Fibroblast of skin of left biceps (primary cell): ENCODE measurements at regions not wholly inside any gene's neighbourhood (a gene's known extent, or its start where the extent isn't known, plus 50 kb on each side); places are given as distances from the start of the nearest gene placed in this dataset.
"Not testable (repeated sequence)": the region's sequence is repeated elsewhere in the genome, so short reads cannot be mapped to it uniquely, and the experiment has no call there.

ENCODE experiments used
- DNase-seq, 2 experiments: peaks; one replicate each; pipeline ENCODE4 v3.0.0-alpha.2; 2013; ENCODE audit warnings: low read depth in 2 of 2

DNA sequence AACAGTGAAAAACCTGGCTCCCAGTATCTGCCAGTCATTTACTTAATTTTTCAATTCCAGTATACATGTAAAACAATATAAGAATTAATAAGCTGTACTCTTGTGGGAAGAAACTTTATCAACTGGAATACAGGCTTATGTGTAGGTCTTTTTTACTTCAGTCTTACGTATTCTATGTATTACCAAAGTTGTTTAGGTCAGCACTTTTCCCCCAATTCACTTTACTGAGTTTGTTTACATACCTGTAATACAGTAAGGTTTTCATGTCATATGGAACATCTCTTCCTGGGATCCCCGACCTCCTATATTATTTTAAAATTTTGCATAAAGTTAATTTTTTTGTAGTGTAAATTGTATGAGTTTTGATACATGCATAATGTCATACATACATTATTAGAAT is 181.8 kb upstream of the OLFM3 start:
- no peak for DNase-seq

DNA sequence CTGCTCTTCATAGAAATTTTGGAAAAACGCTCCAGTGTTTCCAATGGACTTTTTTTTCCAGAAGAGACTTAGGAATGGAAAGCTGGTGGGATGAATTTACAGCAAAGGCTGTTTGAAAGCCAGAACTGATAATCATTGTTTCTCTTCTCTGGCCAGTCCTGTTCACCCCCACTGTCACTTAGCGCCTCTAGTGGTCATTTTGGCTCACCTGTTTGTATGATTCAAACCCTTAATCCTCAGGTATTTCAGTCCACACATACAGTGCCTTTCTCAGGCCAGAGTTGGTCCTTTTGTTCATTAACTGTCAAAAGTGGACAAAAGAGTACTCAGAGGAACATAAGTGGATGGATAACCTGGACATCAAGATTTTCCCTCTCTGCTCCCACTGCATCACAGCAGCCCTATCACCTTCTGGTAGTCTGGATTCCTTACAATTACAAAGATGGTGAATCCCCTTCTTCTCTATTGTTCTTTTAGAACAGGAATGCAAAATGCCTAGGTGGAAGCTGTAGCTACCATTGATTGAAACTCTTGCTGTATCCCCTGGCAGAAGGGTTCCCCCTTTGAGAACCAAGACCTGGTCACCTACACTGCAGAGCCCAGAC is 177.6 kb upstream of the OLFM3 start:
- DNase-seq = no peak

DNA sequence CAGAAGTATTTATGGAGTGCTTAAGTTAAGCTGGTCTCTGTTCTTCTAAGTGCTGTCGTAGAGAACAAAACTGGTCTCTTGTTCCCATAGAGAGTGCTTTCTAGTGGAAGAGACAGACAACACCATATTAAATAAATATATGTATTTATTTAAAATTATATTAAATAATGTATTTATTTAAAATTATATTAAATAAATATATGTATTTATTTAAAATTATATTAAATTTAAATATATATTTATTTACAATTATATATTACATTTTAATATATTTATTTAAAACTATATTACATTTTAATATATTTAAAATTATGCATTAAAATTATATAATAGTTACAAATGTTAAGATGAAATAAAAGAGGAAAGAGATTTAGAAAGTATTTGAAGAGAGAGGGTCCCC is 175.5 kb upstream of the OLFM3 start:
- DNase-seq = no peak

DNA sequence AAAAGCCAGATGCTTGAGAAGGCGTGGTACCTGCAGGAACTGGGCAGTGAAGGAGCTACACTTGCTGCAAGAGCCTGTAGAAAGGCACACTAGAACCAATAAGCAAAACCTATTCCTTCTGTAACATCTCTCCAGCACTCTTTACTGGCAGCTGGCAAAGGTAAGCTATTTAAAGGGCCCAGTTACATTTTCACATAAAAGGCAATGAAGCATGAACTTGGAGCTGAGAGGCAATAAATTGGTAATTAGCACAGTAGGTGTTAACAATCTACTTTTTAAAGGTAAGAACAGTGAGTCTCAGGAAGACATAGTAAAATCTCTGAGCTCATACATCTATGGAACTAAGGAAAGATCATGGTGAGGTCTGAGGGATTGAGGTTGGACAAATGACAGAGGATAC is 167.1 kb upstream of the OLFM3 start:
- DNase-seq = no peak

DNA sequence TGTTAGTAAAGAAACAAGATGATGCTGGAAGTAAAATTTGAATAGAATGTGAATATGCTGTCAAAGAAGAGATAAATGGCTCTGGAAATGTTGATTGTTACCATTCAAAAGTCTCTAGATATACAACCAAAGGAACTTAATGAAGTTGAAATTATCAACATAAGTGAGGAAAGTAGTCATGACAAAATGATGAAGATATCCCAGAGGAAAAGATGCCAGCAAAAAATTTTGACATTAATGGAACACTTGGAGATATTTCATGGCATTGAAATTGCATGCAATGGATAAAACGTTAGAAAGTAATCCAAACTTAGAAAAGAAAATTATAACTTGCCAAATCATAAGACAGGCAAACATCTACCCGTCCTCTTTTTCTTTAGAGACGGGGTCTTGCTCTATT is 154.5 kb upstream of the OLFM3 start:
- DNase-seq = no peak

DNA sequence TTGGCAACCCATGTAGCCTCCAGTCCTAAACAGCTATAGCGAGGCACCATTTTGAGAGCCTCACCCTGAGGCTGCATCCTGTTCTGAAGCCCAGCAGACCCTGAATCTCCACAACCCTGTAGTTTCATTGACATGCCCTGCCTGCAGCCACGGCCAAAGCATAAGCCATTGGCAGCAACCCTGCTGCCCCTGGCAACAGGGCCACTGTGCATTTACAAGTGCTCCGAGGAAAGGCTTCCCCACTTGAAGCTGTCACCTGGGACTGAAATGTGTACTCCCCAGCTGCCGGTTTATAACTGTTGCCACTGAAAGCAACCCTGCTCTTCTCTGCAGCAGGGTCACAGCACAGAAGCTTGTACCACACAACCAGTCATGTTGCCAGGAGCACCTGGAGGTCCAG is 124.2 kb upstream of the OLFM3 start:
- no peak for DNase-seq

DNA sequence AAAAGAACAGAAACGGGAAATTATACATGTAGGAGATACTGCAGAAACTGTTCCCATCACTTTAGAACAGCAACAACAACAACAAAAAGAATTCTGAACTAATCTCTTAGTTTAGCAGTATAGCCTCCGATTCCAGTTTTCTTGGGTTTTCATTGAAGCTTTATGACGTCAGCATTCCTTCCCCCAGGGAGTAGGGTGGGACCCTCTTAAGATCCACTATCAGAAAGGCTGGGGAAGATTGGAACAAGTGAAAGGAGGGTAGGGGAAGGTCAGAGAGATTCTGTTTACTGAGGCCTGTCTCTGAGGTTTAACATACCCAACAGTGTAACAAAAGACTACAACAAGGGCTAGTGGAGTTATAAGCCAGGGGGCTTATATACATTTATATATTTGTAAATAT is 121.4 kb upstream of the OLFM3 start:
- no peak for DNase-seq

DNA sequence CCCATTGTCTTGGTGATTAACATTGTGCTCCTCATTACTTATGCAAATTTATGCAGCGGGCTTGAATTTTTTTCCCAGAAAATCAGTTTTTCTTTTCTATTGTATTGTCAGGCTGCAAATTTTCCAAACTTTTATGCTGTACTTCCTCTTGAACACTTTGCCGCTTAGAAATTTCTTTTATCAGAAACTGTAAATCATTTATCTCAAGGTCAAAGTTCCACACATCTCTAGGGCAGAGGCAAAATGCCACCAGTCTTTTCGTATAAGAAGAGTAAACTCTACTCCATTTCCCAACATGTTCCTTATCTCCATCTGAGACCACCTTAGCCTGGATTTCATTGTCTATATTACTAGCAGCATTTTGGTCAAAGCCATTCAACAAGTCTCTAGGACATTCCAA is 113.9 kb upstream of the OLFM3 start:
- no peak for DNase-seq

DNA sequence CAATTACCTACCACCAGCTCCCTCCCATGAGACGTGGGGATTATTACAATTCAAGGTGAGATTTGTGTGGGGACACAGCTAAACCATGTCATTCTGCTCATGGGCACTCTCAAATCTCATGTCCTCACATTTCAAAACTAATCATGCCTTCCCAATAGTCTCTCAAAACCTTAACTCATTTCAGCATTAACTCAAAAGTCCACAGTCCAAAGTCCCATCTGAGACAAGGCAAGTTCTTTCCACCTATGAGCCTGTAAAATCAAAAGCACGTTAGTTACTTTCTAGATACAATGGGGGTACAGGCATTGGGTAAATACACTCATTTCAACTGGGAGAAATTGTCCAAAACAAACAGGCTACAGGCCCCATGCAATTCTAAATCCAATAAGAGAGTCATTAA is 112.8 kb upstream of the OLFM3 start:
- not testable (repeated sequence) for DNase-seq

DNA sequence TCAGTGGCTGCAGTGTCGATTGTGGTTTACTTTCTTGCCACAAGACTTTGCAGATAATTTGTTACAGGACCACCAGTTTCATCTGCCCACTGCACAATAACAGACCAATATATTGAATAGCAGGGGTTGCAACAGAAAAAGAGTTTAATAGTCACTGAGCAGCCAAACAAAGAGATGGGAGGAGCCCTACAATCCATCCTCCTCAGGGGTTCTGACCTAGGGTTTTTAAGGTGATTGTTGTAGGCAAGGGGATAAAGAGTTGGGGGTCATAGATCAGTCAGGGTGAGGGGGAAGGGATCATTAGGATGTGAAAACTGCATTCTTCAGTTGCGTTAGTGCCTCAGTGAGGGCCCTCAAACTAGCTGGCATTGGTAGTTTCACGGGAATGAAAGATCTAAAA is 110.7 kb upstream of the OLFM3 start:
- no peak for DNase-seq

DNA sequence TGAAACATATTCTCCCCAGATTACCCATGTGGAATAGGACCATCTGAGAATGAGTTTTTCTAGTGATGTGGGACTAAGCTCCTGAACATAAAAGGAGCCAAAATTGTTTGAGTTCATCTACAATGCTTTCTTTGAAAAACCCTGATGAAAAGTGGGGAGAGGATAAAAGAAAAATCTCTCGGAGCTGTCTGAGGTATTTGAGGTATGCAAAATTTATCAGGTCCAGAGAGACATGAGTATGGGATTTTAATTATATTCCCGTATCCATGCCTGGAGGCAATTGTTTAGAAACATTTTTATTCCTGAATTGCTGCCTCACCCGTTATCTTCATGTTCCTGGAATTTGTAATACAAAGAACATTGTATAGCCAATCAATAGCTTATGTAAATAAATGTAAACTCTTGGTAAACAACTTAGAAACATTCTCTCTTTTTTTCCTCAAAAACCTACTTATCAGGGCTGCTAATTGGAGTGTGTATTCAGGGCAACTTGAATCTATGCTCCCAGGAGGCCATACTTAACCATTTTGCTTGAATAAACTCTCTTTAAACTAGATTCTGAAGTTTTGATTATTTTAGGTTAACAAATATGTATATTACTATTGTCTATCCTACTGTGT is 109.3 kb upstream of the OLFM3 start:
- DNase-seq = no peak

DNA sequence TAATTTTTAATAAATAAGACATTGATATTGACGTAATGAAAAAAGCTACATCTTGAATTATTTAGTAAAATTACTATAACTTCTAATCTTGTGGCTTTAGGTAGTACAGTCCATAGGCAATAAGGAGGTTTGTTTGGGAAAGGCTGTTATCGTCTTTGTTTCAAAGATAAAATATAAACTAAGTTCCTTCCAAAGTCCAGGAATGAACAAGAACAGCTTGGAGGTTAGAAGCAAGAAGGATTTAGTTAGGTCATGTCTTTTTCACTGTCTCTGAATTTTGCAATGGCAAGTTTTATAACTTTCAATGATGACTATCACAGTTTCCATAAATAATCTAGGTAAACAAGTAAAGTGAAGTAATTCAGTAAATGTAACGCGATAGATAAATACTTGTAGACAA is 106.9 kb upstream of the OLFM3 start:
- no peak for DNase-seq

DNA sequence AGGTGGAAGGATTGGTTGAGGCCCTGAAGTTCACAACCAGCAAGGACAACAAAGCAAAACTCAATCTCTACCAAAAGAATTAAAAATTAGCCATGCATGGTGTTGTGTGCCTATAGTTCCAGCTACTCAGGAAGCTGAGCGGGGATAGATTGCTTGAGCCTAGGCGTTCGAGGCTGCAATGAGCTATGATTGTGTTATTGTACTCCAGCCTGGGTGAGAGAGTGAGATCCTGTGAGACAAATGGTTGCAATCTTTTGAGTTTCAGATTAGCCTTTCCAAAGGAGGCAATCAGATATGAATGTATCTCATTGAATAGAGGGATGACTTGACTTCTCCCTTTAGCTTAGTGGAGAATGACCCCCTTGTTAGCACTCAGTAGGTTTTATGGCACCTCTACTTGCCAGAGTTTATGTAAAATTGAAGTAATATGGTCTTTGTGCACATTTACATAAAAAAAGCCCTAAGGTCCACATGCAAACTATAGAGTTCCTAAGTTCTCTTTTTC is 105.6 kb upstream of the OLFM3 start:
- no peak for DNase-seq

DNA sequence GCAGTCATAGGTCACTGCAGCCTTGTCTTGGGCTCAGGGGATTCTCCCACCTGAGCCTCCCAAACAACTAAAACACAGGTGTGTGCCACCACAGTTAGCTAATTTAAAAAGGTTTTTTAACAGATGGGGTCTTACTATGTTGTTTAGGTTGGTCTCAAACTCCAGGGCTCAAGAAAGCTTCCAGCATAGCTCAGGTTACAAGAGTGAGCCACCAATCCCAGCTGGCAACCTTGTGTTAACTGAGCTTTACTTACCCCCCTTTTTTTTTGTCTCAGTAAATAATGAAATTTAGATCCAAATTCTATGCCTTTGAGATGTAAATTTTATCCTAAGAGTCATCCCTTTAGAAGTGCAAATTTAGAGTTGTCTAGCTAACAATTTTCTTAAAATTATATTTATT is 103.9 kb upstream of the OLFM3 start:
- no peak for DNase-seq

DNA sequence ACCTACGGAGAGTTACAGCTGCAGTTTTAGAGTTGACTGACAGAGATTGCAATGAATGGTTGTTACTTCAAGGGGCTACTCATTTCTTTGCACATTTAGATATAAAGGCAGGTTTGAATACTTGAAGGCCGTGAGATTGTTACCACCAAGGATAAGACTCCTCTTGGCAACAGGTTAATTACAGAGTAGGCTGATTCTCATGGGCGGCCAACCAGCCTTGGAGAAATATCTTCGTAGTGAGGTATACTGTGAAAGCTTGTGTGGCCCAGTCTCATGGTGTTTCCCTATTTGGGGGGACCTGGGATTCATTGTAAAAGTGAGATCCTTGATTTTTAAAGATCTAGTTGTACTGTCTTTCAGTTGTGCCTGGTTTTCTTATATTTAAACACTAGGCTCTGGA is 103.2 kb upstream of the OLFM3 start:
- no peak for DNase-seq

DNA sequence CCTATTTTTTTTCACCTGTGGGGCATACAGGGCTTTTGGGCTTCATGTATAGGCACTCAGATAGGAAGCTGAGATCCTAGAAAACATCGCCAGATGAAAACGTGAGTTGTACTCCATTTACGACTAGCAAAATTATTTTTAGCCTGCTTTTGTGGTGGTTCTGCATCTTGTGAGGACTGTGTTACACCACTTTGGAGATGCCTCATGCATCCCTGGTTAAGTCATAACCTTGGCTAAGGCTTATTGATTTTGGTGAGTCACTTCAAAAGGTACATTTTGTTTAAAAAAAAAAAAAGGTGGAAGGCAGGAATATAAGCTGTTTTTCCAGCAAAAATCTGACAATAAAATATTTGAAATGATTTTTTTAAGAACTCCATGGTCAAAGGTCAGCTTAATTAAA is 101.8 kb upstream of the OLFM3 start:
- no peak for DNase-seq

DNA sequence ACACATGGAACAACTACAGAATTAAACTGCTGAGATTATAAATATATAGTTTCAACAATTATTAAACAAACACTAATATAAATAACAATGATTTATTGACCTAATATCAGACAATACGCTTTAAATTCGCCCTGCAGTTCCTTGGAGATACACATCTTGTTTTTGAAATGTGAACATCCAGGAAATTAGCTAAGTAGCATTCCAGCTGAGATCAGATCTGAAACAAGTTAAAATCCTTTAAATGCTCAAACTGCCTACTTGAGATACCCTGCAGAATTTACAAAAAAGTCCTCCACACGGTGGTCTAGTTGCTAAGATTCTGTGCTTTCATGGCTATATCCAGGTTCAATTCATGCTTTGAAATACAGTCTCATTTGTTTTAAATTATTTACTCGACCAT is 101.4 kb upstream of the OLFM3 start:
- no peak for DNase-seq

DNA sequence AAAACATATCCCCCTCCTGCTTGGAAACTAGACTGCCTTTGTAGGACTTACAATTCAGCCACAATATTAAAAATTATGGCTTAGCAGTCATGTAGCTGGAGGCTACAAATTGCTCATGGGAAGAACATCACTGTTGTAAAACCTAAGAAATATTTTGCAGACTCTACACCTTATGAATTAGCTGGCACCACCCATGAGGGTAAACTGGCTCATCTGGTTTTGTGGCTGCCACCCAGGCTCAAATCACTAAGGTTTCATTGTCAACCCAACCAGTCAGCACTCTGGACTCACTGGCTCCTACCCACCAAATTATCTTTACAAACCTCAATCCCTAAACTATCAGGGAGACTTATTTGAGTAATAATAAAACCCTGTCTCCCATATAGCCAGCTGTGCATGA is 100.7 kb upstream of the OLFM3 start:
- DNase-seq = no peak

DNA sequence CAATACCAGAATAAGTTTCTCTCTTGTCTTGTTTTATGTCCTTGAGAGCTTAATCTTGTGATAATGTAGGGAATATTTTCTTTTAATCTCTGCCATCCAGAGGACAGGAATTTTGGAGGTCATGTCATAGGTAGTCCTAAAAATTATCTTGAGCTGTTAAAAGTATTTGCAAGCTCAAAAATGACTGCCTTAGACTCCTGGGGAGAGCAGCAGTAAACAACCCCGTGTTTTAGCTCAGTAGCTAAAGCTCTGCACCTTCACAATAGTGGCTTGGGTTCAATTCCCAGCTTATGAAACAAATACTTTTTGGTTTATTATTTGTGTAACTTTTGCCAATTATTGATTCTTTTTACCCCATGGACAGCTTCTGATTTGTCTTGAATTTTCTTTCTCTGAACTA is 99.4 kb upstream of the OLFM3 start:
- no peak for DNase-seq

DNA sequence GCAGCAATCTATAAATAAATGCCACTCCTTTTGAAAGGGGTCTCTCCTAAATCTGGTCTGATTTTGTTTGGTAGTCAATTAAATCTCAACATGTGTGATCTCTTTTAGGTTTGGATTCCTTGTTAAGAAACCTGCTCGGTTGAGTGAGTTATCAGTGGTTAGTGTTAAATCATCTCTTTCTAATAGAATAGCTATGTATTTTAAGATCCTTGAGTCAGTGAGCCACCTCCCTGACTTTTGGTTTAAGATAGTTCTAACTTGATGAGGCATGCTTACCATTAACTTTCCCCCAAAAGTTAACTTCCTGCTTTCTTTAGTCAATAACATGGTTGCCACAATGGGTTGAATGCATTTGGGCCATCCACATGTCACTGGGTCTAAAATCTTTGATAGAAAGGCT is 93.1 kb upstream of the OLFM3 start:
- DNase-seq = no peak

DNA sequence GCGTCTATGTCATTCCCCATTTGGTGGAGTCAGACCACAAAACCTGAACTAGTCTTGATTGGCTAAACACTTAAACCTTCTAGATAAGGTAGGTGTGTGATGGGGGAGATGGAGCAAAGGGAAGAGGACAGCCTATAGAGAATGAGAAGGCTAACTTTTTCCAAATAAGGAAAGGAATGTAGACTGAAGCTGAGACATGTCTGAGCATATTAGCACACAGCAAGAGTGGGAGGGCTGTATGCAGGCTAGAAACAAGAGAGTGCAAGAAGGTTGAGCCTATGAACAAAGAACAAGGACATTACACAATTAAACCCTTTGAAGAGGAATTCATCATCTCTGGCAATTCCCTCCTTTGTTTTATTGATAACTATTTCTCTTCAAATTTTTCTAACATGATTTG is 89.2 kb upstream of the OLFM3 start:
- no peak for DNase-seq

DNA sequence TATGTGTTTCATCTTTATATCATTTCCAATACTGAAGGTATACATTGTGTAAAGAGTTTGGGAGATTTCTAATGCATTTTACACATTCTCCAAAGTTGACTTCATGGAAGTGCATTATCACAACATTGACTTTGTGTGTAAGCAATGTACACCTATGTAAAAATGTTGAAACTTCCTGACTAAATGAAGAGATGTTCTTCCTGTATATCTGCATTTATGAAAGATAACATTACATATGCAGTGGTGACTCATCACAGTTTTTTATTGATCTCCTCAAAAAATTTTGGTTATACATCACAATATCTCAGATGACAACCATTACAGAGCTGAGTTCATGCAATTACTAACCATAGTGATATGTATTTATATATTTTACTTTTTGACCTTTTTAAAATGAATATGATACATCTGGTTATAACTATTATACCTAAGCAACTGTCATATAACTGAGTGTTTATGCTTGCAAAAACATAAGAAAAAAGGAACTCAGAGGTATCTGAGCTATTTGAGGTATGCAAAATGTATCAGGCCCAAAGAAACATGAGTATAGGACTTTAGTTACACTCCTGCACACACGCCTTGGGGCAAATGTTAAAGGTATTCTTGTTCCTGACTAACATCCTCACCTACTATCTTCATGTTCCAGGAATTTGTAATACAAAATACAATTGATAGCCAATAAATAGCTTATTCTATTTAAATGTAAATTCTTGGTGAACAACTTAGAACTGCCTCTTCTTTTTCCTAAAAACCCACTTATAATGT is 88.2 kb upstream of the OLFM3 start:
- DNase-seq = no peak

DNA sequence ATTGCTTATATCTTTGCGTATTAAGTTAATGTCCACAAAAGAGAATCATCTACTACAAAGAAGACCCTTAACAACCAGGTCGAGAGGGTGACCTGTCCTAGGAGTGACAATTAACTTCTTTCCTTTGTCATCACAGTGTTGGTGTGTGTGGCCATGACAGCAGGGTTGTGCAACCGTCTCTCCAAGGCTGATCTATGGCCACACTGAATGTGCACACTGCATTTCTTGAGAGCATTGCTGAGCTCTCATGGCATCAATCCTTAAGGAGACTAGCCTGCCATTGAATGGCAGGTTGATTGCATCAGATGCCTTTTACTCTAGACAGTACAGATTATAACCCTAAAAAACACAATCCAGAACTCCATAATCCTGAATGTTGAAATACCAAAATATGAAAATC is 86.5 kb upstream of the OLFM3 start:
- no peak for DNase-seq
